ENCODE measurements at regions not wholly inside any gene's neighbourhood (a gene's known extent, or its start where the extent isn't known, plus 50 kb on each side); places are given as distances from the start of the nearest gene placed in this dataset.

- TF ChIP-seq ISL1 (CRISPR knock-in tag; IDR thresholded peaks at IDR 0.05) (no peak), TCF4 (CRISPR knock-in tag; IDR thresholded peaks at IDR 0.05; ENCODE audit: borderline replicate concordance) (no peak), RARB (CRISPR knock-in tag; IDR thresholded peaks at IDR 0.05) (no peak), CSDC2 (CRISPR knock-in tag; IDR thresholded peaks at IDR 0.05) (no peak), OSR1 (CRISPR knock-in tag; IDR thresholded peaks at IDR 0.05) (no peak), SNAI2 (CRISPR knock-in tag; IDR thresholded peaks at IDR 0.05) (no peak), CREB5 (CRISPR knock-in tag; IDR thresholded peaks at IDR 0.05; ENCODE audit: low read depth) (no peak)
These were observed 883.6 kb upstream of the NR2F2 start (continued) for GRCh38 chr15:95446854-95447253.

- TF ChIP-seq ESRRG (CRISPR knock-in tag; IDR thresholded peaks at IDR 0.05) (no peak), ZFP30 (CRISPR knock-in tag; IDR thresholded peaks at IDR 0.05) (no peak), PPARA (CRISPR knock-in tag; IDR thresholded peaks at IDR 0.05; ENCODE audit: borderline replicate concordance) (no peak), TSHZ2 (CRISPR knock-in tag; IDR thresholded peaks at IDR 0.05) (no peak), ZFP3 (CRISPR knock-in tag; IDR thresholded peaks at IDR 0.05) (no peak), BACH2 (CRISPR knock-in tag; IDR thresholded peaks at IDR 0.05; ENCODE audit: borderline replicate concordance) (no peak), TOX (CRISPR knock-in tag; IDR thresholded peaks at IDR 0.05; ENCODE audit: borderline replicate concordance) (no peak), OSR1 (CRISPR knock-in tag; IDR thresholded peaks at IDR 0.05) (no peak), CREB5 (CRISPR knock-in tag; IDR thresholded peaks at IDR 0.05; ENCODE audit: low read depth) (no peak), POU6F1 (CRISPR knock-in tag; IDR thresholded peaks at IDR 0.05; ENCODE audit: borderline replicate concordance, low read depth) (no peak), ARNTL (CRISPR knock-in tag; IDR thresholded peaks at IDR 0.05; ENCODE audit: borderline replicate concordance, low read depth) (no peak), ISL1 (CRISPR knock-in tag; IDR thresholded peaks at IDR 0.05) (no peak)
- no peak for ATAC-seq
These were observed 883.0 kb upstream of the NR2F2 start for GRCh38 chr15:95447486-95447885.

GRCh38 chr15:95448531-95449229 is 881.8 kb upstream of the NR2F2 start:
- ATAC-seq, result no peak
- TF ChIP-seq CSDC2 (CRISPR knock-in tag; IDR thresholded peaks at IDR 0.05) (no peak), ARNTL (CRISPR knock-in tag; IDR thresholded peaks at IDR 0.05; ENCODE audit: borderline replicate concordance, low read depth) (no peak), ZNF70 (CRISPR knock-in tag; IDR thresholded peaks at IDR 0.05) (no peak), POU6F1 (CRISPR knock-in tag; IDR thresholded peaks at IDR 0.05; ENCODE audit: borderline replicate concordance, low read depth) (no peak), GLIS3 (CRISPR knock-in tag; IDR thresholded peaks at IDR 0.05) (no peak), BACH2 (CRISPR knock-in tag; IDR thresholded peaks at IDR 0.05; ENCODE audit: borderline replicate concordance) (no peak), ZFP30 (CRISPR knock-in tag; IDR thresholded peaks at IDR 0.05) (no peak), PPARA (CRISPR knock-in tag; IDR thresholded peaks at IDR 0.05; ENCODE audit: borderline replicate concordance) (no peak), ESRRG (CRISPR knock-in tag; IDR thresholded peaks at IDR 0.05) (no peak), ZNF8 (CRISPR knock-in tag; IDR thresholded peaks at IDR 0.05) (no peak), CREB5 (CRISPR knock-in tag; IDR thresholded peaks at IDR 0.05; ENCODE audit: low read depth) (no peak), PATZ1 (CRISPR knock-in tag; IDR thresholded peaks at IDR 0.05; ENCODE audit: borderline replicate concordance) (no peak), TOX (CRISPR knock-in tag; IDR thresholded peaks at IDR 0.05; ENCODE audit: borderline replicate concordance) (no peak), SNAI2 (CRISPR knock-in tag; IDR thresholded peaks at IDR 0.05) (no peak), ISL1 (CRISPR knock-in tag; IDR thresholded peaks at IDR 0.05) (no peak)

All from SK-N-SH treated with all-trans-retinoic acid at 6 μM for 48 hours (cell line).